PC-3 (cell line): ENCODE measurements at regions not wholly inside any gene's neighbourhood (a gene's known extent, or its start where the extent isn't known, plus 50 kb on each side); places are given as distances from the start of the nearest gene placed in this dataset.
"Not testable (repeated sequence)": the region's sequence is repeated elsewhere in the genome, so short reads cannot be mapped to it uniquely, and the experiment has no call there.

Experiments
- ATAC-seq: fragments of 200-7000 bp; cut with Tn5 transposase; 2 replicates; pipeline ENCODE4 v1.9.1; 2020; ENCODE audit warnings: mild to moderate bottlenecking, moderate library complexity
- BruUV-seq: library from RNA; stranded (reverse); fragments of 400-500 nt; replicated peaks from 2 replicates; lab custom pipeline; 2021; lab: Mats Ljungman, UMichigan
- CTCF ChIA-PET: fragments of 300-600 bp; sonication (Branson Sonifier 250); formaldehyde crosslinking; loops from one replicate; lab custom pipeline; 2022; ENCODE audit warnings: antibody characterized with exemption; lab: Charles Lee
- POLR2A ChIA-PET: fragments of 300-600 bp; sonication (Branson Sonifier 250); formaldehyde crosslinking; loops from one replicate; lab custom pipeline; 2022; ENCODE audit warnings: antibody characterized with exemption; ENCODE audit not compliant: unreplicated experiment; lab: Charles Lee
- DNase-seq: peaks from one replicate; pipeline ENCODE4 v3.0.0-alpha.2; 2015
- H2AFZ ChIP-seq: fragments of 300-600 bp; sonication (generic); 2 replicates; pipeline ENCODE4 v1.6.0; 2016; ENCODE audit warnings: antibody characterized with exemption, low read length
- H3F3A ChIP-seq: fragments of 300-600 bp; sonication (generic); one replicate; pipeline ENCODE4 v1.6.0; 2017; ENCODE audit warnings: antibody characterized with exemption, low read length, control low read depth, mild to moderate bottlenecking; ENCODE audit not compliant: unreplicated experiment
- H3K27ac ChIP-seq: fragments of 300-600 bp; sonication (generic); 2 replicates; pipeline ENCODE4 v1.5.1; 2016; ENCODE audit warnings: mild to moderate bottlenecking, low read length
- H3K27me3 ChIP-seq: fragments of 300-600 bp; sonication (generic); 2 replicates; pipeline ENCODE4 v1.6.1; 2016; ENCODE audit warnings: low read length, mixed read lengths
- H3K36me3 ChIP-seq: fragments of 300-600 bp; sonication (generic); 2 replicates; pipeline ENCODE4 v1.6.1; 2016; ENCODE audit warnings: low read depth, mixed run types, low read length, mixed read lengths
- H3K4me1 ChIP-seq: fragments of 300-600 bp; sonication (generic); 2 replicates; pipeline ENCODE4 v1.5.1; 2016; ENCODE audit warnings: low read length; ENCODE audit not compliant: insufficient read depth
- H3K4me2 ChIP-seq: fragments of 300-600 bp; sonication (generic); 2 replicates; pipeline ENCODE4 v1.6.0; 2016; ENCODE audit warnings: low read length
- H3K4me3 ChIP-seq: fragments of 300-600 bp; sonication (generic); 2 replicates; pipeline ENCODE4 v1.5.1; 2016; ENCODE audit warnings: mild to moderate bottlenecking, low read length, mixed read lengths
- H3K79me2 ChIP-seq: fragments of 300-600 bp; sonication (generic); 2 replicates; pipeline ENCODE4 v1.6.1; 2017; ENCODE audit warnings: low read length, mixed read lengths
- H3K9ac ChIP-seq: fragments of 300-600 bp; sonication (generic); 2 replicates; pipeline ENCODE4 v1.6.0; 2016; ENCODE audit warnings: mild to moderate bottlenecking, low read length
- H3K9me2 ChIP-seq: fragments of 300-600 bp; sonication (generic); replicated peaks from 2 replicates; pipeline ENCODE4 v1.6.1; 2016; ENCODE audit warnings: mixed run types, low read length, mixed read lengths
- H3K9me3 ChIP-seq: fragments of 300-600 bp; sonication (generic); 2 replicates; pipeline ENCODE4 v1.6.1; 2016; ENCODE audit warnings: low read length, mixed read lengths
- H4K20me1 ChIP-seq: fragments of 300-600 bp; sonication (generic); 2 replicates; pipeline ENCODE4 v1.6.1; 2016; ENCODE audit warnings: low read length, mixed read lengths
- EZH2 ChIP-seq: fragments of 300-600 bp; sonication (generic); IDR thresholded peaks from one replicate; pipeline ENCODE4 v1.6.1; 2017; ENCODE audit warnings: antibody characterized with exemption, mild to moderate bottlenecking, low read length; ENCODE audit not compliant: unreplicated experiment
- EZH2phosphoT487 ChIP-seq: fragments of 300-600 bp; sonication (generic); IDR thresholded peaks from 2 replicates; pipeline ENCODE4 v1.6.1; 2018; ENCODE audit warnings: mild to moderate bottlenecking, antibody characterized with exemption, low read length, borderline replicate concordance
- intact Hi-C: fragments of 100-400 bp; cut with micrococcal nuclease; formaldehyde crosslinking; loops from 2 replicates; pipeline ENCODE4 v1.9.0; 2023
- TF ChIP-seq, protein P1 (sequence below): fragments of 300-600 bp; sonication (generic); conservative IDR thresholded peaks from 2 replicates; pipeline ENCODE4 v1.5.1; 2017; ENCODE audit warnings: antibody characterized with exemption, low read depth, mild to moderate bottlenecking, low read length

DNA sequence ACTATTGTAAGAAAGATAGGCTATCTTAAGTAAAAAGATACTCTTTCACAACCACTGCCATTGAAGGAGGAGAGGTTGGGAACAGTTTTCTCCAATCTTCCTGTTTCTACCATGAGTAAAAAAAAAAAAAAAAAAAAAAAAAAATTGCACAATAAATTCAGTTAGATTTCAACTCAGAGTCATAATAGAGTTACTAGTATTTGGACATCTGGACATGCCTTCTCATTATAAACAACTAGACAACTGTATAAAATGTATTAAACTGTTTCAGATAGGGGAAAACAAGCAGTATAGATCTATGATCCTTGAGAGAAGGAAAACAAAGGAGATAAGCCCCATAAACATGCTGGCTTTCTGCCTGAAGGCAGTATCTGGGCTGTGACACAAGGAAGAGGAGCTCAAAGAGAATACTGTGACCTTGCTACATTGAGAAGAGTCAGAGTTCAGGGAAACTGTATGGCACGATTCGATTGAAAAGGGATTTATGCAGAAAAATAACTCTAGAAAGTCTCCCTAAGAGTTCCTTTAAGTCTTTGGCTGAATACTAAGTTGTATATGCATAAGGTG lies 249.2 kb upstream of the POU5F2 start:
- H3K4me3 ChIP-seq = no peak overlapping the region
- no peaks in the 10 kb centered on the region for H3K27me3 ChIP-seq
- intact Hi-C loops = no loop called here
- no peak overlapping the region for H3K4me2 ChIP-seq
- no peak for ATAC-seq
- no peaks in the 10 kb centered on the region for H3K36me3 ChIP-seq
- peaks cover 7% of the 10 kb centered on the region for H3K4me1 ChIP-seq
- no peak overlapping the region for H2AFZ ChIP-seq
- ChIA-PET POLR2A (no interaction called here), CTCF (no interaction called here)
- H3K9me2 ChIP-seq = no peaks in the 10 kb centered on the region
- DNase-seq = no peak
- no peaks in the 10 kb centered on the region for H3K79me2 ChIP-seq
- H3K27ac ChIP-seq = no peak overlapping the region
- no peaks in the 10 kb centered on the region for H3K9me3 ChIP-seq
- TF ChIP-seq EZH2 = no peak
- TF ChIP-seq, protein P1, sequence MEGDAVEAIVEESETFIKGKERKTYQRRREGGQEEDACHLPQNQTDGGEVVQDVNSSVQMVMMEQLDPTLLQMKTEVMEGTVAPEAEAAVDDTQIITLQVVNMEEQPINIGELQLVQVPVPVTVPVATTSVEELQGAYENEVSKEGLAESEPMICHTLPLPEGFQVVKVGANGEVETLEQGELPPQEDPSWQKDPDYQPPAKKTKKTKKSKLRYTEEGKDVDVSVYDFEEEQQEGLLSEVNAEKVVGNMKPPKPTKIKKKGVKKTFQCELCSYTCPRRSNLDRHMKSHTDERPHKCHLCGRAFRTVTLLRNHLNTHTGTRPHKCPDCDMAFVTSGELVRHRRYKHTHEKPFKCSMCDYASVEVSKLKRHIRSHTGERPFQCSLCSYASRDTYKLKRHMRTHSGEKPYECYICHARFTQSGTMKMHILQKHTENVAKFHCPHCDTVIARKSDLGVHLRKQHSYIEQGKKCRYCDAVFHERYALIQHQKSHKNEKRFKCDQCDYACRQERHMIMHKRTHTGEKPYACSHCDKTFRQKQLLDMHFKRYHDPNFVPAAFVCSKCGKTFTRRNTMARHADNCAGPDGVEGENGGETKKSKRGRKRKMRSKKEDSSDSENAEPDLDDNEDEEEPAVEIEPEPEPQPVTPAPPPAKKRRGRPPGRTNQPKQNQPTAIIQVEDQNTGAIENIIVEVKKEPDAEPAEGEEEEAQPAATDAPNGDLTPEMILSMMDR = no peak
- no peak for TF ChIP-seq EZH2phosphoT487
- no peak overlapping the region for H3K9ac ChIP-seq
- no TSS peak for BruUV-seq
- H3F3A ChIP-seq = no peaks in the 10 kb centered on the region
- H4K20me1 ChIP-seq = no peaks in the 10 kb centered on the region

DNA sequence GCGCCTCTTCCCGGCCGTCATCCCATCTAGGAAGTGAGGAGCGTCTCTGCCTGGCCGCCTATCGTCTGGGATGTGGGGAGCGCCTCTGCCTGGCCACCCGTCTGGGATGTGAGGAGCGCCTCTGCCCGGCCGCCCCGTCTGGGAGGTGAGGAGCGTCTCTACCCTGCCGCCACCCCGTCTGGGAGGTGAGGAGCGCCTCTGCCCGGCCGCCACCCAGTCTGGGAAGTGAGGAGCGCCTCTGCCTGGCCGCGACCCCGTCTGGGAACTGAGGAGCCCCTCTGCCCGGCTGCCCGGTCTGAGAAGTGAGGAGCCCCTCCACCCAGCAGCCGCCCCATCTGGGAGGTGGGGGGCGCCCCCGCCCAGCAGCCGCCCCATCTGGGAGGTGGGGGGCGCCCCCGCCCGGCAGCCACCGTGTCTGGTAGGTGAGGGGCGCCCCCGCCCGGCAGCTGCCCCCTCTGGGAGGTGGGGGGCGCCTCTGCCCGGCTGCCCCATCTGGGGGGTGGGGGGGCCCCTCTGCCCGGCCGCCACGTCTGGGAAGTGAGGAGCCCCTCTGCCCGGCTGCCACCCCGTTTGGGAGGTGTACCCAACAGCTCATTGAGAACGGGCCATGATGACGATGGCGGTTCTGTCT lies 244.7 kb upstream of the POU5F2 start:
- BruUV-seq, CTCF ChIA-PET, POLR2A ChIA-PET, H3K9me3 ChIP-seq, H3K4me3 ChIP-seq, ATAC-seq, H3F3A ChIP-seq, H2AFZ ChIP-seq, DNase-seq, H3K4me1 ChIP-seq, H3K9me2 ChIP-seq, H3K79me2 ChIP-seq, H3K36me3 ChIP-seq, H4K20me1 ChIP-seq, H3K4me2 ChIP-seq, H3K27ac ChIP-seq, H3K9ac ChIP-seq, H3K27me3 ChIP-seq, intact Hi-C loops: not testable (repeated sequence)

DNA sequence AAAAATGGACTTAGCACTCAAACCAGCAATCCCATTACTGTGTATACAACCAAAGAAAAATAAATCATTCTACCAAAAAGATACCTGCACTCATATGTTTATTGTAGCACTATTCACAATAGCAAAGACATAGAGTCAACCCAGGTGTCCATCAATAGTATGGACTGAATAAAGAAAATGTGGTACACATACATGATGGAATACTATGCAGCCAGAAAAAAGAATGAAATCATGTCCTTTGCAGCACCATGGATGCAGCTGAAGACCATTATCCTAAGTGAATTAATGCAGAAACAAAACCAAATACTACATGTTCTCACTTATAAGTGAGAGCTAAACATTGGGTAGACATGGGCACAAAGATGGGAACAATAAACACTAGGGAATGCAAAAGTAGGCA lies 236.8 kb upstream of the POU5F2 start:
- no TSS peak for BruUV-seq

More for the DNA sequence above, 236.8 kb upstream of the POU5F2 start:
- ChIA-PET POLR2A (no interaction called here), CTCF (no interaction called here)
- Histone ChIP-seq H3K9ac (no peak overlapping the region), H3K27me3 (no peaks in the 10 kb centered on the region), H3K9me3 (peaks cover 21% of the 10 kb centered on the region), H3F3A (no peaks in the 10 kb centered on the region), H3K79me2 (no peaks in the 10 kb centered on the region), H3K9me2 (no peaks in the 10 kb centered on the region), H3K4me1 (no peaks in the 10 kb centered on the region), H3K4me2 (no peak overlapping the region), H4K20me1 (no peaks in the 10 kb centered on the region), H3K27ac (no peak overlapping the region), H2AFZ (no peak overlapping the region), H3K4me3 (no peak overlapping the region), H3K36me3 (0 out of 2 replicates have a peak, but pooled peaks cover 3% of the 10 kb centered on the region)
- ATAC-seq (no peak), DNase-seq (no peak)
- TF ChIP-seq EZH2phosphoT487 = no peak
- no peak for TF ChIP-seq EZH2
- intact Hi-C loops = no loop called here
